Superior temporal gyrus (tissue), 1 donor: ENCODE measurements at regions not wholly inside any gene's neighbourhood (a gene's known extent, or its start where the extent isn't known, plus 50 kb on each side); places are given as distances from the start of the nearest gene placed in this dataset.

Source experiments
- DNase-seq: peaks from one replicate; pipeline ENCODE4 v3.0.0-alpha.2; 2016; ENCODE audit errors: extremely low spot score

DNA sequence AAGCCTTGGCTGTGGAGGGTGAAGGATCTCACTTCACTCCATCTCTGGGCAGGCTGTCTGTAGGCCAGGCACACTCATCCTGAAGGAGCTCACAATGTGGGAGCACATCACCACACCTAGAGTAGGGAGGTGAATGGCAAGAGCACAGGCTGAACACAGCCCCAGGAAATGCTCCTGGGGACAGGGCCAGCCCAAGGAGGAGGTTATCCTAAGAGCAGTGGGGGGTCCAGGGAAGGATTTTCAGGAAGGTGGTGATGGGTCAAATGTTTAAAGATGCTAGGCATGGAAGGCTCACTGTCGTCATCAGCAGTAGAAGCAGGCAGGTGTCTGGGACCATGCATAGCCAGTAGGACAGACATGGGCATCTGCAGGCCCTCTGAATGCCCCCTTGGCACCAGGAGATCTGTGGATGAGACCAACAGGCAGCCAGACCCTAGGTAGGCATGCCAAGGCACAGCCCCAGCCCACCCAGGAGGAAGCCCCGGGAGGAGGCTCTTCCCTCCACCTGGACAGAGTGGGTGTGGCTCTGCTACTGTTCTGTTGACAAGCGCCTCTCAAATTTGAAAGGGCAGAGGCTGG, 91.7 kb upstream of the RAB6C start:
- no peak for DNase-seq

DNA sequence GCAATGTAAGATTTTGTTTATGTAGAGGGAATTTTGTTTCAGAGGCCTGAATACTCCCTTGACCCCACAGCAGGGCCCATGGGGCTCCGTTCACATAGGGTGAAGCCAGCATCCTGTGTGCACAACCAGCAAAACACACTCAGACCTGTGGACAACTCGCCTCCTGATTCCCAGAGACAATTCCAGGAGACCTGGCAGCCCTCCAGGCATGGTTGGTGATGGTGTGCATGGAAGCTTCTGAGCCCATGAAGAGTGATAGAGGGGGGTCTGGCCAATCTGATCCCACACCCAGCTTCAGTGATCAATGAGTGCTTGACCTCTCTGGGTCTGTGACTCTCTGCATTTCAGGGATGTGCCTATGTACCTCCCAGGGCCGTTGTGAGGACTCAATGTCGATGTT, 91.0 kb upstream of the RAB6C start:
- DNase-seq: no peak

DNA sequence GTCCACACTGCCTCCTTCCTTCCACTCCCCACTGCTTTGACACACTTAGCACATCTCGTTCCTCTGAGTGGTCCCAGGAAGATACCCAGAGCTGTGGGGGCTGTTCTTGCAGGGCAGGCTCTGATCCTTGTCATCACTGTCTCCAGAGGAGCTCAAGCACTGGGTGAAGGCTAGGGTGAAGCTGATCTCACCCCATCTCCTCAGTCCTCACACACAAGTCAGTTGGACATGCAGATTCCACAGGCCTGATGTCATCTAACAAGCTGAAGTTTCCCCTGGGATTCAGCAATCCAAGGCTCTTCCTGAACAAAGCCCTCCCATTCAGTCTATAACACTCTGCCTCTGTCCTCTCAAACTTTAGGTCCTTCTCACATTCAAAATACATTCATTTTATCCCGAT, 90.6 kb upstream of the RAB6C start:
- DNase-seq: no peak

DNA sequence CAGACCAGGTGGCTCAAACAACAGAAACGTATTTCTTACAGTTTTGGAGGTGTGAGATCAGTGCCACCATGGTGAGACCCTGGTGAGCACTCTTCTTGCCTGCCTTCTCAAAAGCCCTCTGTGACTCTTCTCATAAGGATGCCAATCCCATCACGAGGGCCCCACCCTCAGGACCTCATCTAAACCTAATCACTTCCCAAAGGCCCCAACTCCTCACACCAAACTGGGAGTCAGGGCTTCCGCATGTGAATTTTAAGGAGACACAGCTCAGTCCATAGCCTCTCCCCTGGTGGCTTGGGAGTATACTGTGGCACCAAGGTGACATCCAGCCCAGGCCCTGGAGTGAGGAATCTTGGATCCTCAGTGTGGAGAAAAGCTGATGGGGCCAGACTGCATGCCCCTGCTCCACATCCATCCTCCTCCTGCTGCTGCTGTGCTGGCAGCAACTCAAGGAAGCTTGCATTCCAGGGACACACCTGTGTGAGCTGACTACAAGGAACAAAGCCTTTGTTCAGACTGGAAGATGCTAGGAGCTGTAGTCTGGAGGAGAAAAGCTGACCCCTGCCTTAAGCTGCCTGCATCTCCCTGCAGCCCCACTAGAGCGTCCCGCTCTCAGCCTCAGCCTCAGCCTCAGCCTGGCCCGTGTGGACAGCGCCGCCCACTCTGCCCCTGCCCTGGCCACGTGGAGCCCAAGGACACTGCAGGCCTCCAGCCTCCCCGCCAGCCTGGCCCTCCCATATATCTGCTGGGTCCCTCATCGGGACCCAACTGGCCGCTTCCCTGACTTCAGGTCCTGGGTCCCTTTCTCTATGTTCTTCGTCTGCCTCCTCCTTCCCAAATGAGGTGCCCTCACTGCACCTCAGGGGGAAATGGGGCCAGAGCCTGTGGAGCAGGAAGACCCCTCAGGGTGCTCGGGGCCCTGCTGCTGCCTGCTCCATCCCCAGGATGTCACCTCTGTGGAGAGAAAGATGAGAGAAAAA, 87.8 kb upstream of the RAB6C start:
- DNase-seq: no peak

DNA sequence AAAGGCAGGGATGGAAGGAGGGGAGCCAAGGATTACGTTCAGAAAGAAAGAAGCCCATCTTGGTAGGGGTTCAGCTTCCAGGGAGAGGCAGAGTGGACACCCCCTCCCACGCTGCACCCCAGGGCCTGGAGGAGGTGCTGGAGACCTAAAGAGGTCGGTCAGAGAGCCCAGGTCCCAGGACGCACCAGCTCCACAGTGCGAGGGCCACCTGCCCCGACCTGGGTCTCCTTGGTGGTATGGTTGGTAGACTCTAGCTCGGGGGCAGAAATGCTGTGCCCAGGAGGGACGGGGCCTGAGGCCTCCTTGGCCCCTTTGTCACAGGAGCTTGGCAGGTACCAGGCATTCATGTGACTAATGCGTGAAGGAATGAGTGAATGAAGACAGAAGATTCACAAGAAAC, 87.1 kb upstream of the RAB6C start:
- no peak for DNase-seq

DNA sequence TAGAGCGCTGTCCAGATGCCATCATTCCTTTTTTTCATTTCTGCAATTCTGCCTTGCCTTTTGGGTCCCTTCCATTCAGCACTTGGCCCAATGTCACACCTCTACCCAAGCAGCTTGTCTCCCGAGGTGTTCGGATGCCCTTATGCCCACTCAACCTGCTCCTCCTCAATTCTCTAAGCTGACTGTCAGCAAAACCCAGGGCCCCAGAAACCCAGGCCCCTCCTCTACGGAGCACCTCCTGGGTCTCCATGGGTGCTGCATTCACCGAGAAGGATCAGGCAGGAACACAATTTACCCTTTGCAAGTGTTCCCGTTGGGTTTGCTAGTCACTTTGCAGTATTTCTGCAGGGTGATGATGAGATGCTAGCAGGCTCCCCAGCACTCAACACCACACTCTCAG, 86.7 kb upstream of the RAB6C start:
- DNase-seq: no peak

DNA sequence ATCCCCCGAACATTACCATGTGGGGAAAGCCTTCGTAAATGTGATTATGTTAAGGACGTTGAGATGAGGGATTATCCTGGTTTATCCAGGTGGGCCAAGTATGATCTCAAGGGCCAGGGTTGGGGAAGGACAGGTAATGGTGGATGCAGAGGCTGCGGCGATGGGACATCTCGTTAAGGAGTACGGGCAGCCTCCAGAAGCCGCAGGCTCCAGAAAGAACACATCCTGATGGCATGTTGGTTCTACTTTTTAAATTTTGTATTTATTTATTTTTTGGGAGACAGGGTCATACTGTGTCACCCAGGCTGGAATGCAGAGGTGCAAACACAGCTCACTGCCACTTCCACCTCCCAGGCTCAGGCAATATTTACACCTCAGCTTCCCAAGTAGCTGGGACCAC, 86.2 kb upstream of the RAB6C start:
- no peak for DNase-seq

DNA sequence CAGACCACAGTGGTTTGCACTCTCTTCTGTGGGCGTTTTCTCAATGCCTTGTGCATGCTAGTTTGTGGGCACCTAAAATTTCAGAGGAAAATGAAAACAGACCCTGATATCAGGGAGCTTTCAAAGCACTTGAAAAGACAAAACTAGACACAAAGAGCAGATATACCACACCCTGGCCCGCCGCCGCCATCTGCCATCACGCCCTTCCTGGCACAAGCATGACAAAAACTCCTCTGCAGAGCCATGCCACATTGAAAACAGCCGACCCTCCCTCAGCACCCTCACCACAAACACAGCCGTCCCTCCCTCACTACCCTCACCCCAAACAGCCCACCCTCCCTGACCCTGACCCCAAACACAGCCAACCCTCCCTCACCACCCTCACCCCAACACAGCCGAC, 84.8 kb upstream of the RAB6C start:
- no peak for DNase-seq

DNA sequence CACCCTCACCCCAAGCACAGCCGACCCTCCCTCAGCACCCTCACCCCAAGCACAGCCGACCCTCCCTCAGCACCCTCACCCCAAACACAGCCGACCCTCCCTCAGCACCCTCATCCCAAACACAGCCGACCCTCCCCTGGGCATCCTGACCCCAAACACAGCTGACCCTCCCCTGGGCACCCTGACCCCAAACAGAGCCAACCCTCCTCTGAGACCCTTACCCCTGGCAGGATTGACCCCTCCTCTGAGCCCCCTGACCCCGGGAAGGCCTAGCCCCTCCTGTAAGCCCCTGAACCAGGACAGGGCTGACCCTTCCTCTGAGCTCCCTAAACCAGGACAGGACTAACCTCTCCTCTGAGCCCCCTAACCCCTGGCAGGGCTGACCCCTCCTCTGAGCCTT, 84.4 kb upstream of the RAB6C start:
- no peak for DNase-seq

DNA sequence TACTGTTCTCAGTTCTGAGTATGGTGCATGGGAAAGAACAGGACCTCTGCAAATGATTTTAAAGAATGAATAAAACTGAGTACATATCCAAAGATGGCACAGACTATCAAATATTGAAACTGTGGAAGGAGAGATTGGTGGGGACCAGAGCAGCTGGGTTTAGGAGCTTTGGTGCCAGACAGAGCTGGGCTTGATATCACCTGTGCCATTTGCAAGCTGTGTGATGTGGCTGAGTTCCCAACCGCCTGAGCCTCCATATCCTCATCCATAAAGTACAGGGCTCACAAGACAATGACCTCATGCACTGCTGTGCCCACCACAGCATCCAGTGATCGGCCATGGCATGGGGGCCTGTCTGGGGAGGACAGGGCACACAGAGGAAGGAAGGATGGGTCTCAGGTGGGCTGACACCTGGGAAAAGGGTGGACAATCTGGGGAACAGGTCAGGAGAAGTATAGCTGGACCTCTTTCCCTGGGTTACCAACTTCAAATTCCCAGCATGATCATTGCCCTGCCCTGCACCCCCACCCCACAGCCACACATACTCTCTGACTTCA, 83.9 kb upstream of the RAB6C start:
- DNase-seq: no peak

DNA sequence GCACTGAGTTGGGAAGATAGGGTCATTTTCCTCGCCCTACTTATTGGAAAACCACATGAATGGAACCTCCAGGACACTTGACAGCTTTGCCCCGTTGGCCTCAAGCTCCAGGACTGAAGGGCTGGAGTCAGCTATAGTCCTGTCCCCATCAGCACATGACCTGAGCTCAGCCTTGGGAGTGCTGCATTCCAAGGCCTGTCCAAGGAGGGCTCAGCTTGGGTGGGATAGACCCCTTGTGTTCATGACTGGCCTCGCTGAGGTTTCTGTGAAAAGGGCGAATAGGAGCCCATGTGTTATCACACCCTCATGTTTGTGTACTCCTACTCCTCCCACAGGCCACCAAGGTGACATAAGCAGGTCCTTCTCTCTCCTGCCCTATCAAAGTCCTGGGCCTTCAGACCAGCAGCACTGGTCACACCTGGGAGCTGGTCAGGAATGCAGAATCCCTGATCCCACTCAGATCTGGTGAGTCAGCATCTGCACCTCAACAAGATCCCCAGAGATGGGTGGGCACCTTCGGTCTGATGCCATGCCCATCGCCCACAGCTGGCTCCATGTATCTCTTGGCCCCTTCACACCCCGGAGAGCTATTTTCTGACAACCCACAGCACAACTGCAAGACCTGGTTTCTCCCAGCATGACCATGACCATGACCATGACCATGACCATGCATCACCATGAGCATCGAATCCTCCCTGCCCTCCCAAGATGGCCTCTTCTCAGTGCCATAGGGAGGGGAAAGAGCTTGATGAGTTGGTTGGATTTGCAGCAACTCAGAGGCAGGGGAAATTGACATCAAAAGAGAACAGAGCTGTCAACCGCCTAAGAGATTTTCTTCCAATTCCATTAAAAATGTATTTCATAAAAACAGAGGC, 83.0 kb upstream of the RAB6C start:
- DNase-seq: no peak

DNA sequence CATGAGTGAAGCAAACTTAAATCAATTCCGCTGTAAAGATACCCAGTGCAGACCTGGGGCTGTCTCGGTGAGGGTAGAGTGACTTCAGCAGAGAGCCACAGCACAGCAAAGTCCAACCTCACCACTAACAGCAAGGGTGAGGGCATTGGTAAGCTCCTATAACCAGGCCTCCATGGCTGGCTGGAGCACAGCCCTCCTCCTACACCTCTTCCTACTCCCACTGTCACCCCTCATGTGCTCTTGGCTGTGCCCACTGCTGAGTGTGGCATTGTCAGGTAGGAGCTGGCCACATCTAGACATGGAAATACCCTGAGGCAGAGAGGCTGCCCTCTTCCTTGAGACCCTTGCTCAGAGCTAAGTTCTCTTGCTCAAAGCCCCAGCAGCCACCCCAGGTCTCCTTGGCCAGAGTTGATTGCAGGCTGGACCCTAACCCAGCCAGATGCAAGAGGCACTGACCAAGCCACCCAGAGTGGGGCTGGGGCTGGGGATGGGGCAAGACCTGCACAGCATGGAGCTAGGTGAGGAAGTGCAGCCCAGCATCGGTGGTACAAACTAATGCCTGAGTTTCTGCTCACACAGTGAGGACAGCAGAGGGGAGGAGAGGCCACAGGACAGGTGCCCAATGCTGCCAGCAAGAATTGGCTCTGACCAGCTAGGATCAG, 77.6 kb upstream of the RAB6C start:
- no peak for DNase-seq

DNA sequence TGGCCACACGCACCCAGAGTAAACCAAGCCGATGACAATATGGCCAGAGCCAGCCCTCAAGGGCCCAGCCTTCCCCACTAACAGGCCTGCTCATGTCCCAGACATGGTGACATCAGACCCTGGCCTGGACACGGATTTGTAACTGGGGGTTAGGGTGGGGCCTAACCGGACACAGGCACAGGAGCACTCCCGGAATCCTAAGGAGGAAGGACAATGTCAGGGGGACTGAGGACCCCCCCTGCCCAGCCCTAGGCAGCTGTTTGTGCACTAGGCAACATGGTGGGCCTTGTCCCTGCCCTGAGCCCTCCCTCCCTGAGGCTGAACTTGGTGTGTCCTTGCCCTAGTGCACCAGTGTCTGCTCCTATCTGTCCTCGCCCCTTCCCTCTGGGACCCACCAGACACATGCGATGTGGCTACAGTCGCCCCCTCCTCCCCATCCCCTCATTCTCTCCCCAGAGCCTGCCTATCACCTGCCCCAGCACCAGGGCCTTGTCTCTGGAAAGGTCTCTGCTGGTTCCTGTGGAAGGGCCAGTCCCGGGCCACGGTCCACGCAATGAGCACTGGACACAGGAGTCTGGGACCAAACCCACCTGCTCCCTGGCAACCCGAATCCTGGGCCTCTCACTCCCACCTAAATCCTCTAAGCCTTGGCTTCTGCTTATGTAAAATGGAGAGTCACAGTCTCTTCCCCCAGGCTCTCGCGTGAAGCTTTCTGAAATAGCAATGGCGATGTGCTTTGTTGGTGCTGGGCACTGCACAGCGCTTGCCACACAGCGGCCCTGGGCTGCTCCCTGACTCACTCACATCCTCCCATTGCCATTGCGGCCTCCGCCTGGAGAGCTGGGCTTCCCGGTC, 76.5 kb upstream of the RAB6C start:
- DNase-seq: no peak

DNA sequence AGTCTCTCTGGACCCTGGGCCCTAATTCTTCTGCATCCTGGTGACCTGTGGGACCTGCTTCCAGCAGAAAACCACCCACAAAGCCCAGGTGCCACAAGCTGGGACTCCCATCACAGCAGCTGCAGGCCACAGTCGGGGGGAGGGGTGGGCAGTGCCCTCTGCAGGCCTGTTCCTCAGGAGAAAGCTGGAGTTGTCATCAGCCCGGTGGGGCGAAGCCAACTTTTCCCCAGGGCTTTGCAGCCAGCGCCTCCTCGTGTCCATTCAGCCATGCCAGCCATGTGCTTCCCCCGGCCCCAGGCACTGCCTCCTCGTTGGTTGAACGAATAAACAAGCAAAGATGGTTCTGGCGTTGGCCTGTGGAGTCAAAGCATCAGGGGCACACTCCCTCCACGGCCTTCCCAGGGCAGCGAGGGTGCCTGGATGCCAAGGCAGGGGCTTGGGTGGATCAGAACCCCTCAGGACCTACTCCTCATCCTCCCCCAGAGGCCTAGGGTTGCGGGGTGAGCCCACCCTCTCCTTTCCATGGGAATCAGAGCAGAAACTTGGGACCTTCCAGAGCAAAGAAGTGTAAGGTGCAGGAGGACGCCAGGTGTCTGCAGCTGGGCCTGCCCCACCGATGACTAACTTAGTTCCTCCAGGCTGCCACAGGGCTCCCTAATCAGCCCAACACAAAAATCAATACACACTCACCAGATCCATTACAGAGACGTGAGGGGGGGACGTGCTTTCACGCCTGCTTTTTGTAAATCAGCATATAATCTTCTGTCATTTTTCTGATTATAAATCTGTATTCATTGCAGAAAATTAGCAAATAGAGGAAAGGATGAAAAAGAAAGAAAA, 75.7 kb upstream of the RAB6C start:
- DNase-seq: peak; percentile 35

DNA sequence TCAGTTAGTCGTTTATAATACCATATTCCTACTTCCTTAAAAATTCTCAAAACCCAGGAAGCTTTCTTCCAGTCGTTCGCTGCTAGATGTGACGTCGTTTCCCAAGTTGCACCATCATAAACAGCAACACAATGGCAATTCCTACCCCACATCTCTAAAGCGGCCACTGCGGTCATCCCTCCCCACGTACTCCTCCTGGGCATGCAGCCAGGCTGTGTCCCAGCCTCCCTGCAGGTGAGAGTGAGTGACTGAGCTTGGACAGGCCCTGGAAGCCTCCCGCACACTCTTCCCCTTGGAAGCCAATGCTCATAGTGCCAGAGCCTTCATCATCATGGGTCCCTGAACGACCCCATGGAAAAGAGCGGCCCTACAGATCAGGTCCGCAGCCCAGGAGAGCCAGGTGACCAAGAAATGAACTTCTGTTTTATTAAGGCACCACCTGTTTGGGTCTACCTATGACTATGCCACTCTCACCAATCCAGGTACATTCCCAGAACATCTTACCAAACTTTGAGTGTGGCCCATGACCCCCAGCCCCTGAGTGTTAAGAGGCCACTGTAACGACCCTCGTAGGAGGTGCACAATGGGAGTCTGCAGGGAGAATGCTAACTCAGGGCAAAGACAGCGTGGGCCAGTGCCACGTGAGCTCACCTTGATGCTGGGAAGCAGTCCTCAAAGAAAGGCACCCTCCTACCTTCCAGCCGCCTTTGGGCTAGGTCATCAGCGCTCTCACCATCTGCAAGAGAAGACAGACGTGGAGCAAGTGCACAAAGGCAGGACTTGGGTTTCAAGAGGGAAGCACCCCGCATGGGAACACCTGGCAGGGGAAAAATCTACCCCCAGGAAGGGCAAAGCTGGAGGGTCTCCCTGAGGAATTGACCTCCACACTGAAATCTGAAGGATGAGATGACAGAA, 74.7 kb upstream of the RAB6C start:
- no peak for DNase-seq

DNA sequence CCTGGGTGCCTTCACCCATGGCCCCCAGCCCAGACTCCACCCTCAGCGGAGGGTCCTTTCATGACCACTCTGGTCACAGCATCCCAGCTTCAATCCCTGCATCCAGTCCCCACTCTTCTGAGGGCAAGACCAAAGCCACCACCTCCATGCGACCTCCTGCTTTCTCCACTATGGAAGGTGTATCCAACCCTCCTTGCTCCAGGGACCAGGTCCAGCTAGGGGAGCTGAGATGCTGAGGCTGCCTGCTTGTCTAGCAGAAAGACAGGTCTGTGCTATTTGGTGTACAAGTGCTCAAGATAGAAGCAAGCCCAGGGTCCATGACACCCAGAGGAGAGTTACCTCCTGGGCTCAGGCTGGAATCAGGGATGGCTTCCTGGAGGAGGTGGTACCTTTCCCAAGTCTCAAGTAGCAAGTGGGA, 73.8 kb upstream of the RAB6C start:
- no peak for DNase-seq

DNA sequence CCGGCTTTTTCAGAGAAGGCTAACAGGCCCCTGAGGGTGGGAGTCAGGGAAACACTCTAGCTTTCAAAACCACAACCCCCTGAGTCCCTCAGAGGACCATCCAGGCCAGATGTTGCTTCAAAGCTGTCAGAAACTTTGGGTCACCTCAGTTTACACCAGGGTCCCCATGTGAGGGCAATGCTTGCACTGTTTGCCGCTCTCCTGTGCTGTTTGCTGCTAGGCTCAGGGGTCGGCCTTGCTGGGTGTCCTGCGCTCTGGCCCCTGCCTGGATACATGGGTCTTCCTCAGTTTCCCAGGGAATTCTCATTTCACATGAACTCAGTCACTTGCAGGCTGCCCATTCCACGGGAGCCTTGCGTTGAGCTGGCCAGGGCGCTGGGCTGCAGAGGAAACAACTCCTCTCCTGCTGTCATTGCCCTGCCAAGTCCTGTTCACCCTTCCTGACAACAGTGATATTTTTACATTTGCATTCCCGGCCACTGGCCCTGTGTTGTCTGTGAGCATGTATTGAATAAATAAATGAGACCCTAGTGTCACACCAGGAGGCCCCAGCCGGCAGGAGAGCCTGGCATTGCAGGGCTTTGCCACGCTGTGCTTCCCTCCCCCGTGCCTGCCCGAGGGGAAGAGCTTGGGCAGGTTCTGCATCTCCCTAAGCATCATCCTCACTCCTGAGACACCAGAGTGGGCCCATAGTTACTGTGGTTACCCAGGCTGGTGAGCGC, 73.2 kb upstream of the RAB6C start:
- no peak for DNase-seq

DNA sequence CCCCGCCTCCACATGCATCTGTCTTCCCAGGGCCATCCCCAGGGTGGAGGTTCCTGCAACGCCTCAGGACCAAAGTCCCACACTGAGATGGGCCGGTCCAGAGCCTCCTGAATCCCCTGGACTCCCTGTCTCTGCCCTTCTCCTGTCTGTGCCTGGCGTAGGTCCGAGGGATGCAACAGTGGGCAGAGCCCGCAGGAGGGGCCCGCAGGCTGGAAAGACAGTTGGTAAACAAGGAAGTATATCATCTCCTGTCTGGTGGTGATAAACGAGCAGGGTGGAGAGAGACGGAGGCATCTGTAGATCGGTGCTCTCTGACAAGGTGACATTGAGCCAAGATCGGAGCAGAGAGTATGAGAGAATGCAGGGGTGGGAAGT, 72.6 kb upstream of the RAB6C start:
- DNase-seq: no peak
